WI38 (cell line): ENCODE measurements at regions not wholly inside any gene's neighbourhood (a gene's known extent, or its start where the extent isn't known, plus 50 kb on each side); places are given as distances from the start of the nearest gene placed in this dataset.

Experiments used
- H3K4me3 ChIP-seq: 2 replicates; pipeline ENCODE4 v1.5.1; 2011; ENCODE audit warnings: low read depth, mild to moderate bottlenecking, control low read depth, low read length
- TF ChIP-seq, protein P1 (sequence below): IDR thresholded peaks from 2 replicates; pipeline ENCODE4 v1.5.1; 2012; ENCODE audit warnings: low read depth, mild to moderate bottlenecking, control low read depth, low read length

- no peak overlapping the region for H3K4me3 ChIP-seq
- TF ChIP-seq, protein P1, sequence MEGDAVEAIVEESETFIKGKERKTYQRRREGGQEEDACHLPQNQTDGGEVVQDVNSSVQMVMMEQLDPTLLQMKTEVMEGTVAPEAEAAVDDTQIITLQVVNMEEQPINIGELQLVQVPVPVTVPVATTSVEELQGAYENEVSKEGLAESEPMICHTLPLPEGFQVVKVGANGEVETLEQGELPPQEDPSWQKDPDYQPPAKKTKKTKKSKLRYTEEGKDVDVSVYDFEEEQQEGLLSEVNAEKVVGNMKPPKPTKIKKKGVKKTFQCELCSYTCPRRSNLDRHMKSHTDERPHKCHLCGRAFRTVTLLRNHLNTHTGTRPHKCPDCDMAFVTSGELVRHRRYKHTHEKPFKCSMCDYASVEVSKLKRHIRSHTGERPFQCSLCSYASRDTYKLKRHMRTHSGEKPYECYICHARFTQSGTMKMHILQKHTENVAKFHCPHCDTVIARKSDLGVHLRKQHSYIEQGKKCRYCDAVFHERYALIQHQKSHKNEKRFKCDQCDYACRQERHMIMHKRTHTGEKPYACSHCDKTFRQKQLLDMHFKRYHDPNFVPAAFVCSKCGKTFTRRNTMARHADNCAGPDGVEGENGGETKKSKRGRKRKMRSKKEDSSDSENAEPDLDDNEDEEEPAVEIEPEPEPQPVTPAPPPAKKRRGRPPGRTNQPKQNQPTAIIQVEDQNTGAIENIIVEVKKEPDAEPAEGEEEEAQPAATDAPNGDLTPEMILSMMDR, result no peak
Observed at GRCh38 chr13:107738004-107738403, 477.3 kb downstream of the LIG4 start.

- TF ChIP-seq, protein P1, result no peak
- no peak overlapping the region for H3K4me3 ChIP-seq
Observed at GRCh38 chr13:107736731-107737130, 478.6 kb downstream of the LIG4 start.

GRCh38 chr13:107736170-107736569, 479.2 kb downstream of the LIG4 start:
- TF ChIP-seq, protein P1, result no peak
- no peak overlapping the region for H3K4me3 ChIP-seq

DNA sequence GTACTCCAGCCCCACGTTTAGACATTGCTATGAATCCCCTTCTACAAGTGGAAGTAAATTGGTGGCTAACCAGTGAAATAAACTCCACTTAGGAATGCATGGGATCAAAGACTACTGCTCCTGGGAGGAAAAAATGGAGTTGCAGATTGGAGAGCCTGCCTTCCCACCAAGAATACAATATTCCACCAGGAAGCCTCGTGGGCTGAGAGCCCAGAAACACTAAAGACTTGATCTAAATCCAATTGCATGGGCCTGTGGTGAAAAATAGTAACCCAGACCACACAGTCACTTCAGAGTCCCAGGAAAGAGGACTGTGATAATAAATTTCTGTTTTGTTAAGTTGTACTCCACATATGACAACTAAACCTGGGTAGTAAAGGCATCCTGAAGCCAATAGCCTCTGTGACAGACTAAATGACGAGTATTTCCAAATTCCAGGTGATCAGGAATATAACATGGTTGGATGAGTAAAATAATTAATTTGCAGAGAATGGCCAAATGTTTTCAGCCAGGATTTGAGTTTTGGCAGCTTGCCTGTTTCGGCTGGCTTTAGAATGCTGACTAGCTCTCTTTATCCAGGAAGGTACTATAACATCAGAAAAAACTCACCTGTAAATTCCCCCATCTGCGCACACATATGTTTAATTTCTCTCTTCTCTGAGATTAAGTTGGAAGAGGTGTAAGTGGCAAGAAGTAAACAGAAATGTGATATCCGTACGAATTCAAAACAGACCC, 480.3 kb downstream of the LIG4 start:
- TF ChIP-seq, protein P1, result no peak
- no peak overlapping the region for H3K4me3 ChIP-seq

- TF ChIP-seq, protein P1, result no peak
- H3K4me3 ChIP-seq, result no peak overlapping the region
Observed at GRCh38 chr13:107733276-107733675, 482.1 kb downstream of the LIG4 start.

- TF ChIP-seq, protein P1, result no peak
- no peak overlapping the region for H3K4me3 ChIP-seq
Observed at GRCh38 chr13:107730813-107731212, 484.5 kb downstream of the LIG4 start.

DNA sequence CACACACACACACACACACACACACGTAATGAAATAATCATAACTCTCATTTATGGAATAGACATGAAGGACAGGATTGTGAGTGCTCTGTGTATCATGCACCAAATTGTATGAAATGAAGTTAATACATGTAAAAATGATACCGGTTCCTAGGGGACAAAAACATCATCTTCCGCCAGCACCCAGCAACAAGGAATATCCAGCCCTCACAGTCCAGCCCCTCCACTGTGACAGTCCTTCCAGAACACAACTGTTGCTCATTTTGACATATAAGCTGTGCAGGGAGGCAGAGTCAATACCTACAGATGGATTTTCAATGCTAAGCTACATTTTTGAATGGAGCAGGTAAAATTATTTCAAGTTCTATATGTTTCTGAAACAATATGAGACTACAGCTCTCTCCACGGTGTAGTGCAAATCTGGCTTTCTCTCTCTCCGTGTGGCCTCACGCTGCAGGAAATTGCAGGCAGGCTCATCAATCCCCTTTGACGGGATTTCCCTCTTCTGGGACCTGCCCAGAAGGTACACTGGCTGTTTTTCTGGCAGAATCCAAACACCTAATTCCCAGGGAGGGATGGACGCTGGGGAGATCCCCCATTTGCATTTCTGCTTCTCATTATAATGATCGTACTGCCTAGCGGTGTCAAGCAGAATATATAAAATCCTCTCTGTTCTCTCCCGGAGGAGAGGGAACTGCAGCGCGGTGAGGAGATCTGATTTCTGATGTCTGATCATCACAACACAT, 494.0 kb downstream of the LIG4 start:
- H3K4me3 ChIP-seq, result peak overlapping the region; percentile 11; the same call in 1 of the 2 replicates
- TF ChIP-seq, protein P1, result no peak
